ENCODE measurements at regions not wholly inside any gene's neighbourhood (a gene's known extent, or its start where the extent isn't known, plus 50 kb on each side); places are given as distances from the start of the nearest gene placed in this dataset.

DNA sequence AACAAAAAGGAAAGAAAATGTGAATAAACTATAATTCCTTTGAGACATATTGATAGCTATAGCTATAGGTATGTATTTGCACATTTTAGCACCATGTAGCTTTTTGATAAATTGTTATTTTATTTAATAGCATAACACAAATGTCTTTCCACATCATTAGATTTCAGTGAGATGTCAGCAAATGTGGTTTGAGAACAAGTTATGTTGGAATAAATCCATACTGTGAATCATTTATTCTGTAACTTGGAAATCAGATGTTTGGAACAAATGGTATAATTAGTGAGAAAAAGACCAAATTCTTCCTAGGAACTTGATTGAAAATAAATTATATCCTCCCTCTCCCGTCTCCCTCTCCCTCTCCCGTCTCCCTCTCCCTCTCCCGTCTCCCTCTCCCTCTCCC is 62.8 kb downstream of the NABP1 start:
- Histone ChIP-seq H3K18ac (ENCODE audit: insufficient read length, low read depth, low read length) (no peak overlapping the region), H3K23ac (ENCODE audit: insufficient read length, low read depth, low read length) (no peak overlapping the region), H2BK20ac (ENCODE audit: low read depth, low read length, poor library complexity, severe bottlenecking) (no peak overlapping the region), H2BK5ac (ENCODE audit: insufficient read length, low read length) (no peak overlapping the region), H2AK5ac (ENCODE audit: insufficient read length, low read length) (no peak overlapping the region), H4K5ac (ENCODE audit: insufficient read length, low read depth, low read length) (no peak overlapping the region), H3K23me2 (ENCODE audit: insufficient read length, low read depth, low read length, poor library complexity, severe bottlenecking) (no peaks in the 10 kb centered on the region), H3K27ac (ENCODE audit: insufficient read length, low read depth, low read length) (no peak overlapping the region), H3K9ac (ENCODE audit: extremely low read depth, insufficient read length, low read length) (no peak overlapping the region), H2AFZ (ENCODE audit: low read length) (no peak overlapping the region), H3K79me1 (ENCODE audit: insufficient read depth, low read depth, low read length, poor library complexity, severe bottlenecking) (no peaks in the 10 kb centered on the region), H3K4me2 (ENCODE audit: insufficient read depth, insufficient read length, low read length) (no peak overlapping the region), H2BK15ac (ENCODE audit: low read depth, low read length) (no peak overlapping the region), H3K9me3 (ENCODE audit: control insufficient read depth, low read depth, low read length) (no peaks in the 10 kb centered on the region), H3K14ac (ENCODE audit: insufficient read depth, low read length) (no peak overlapping the region), H3T11ph (ENCODE audit: low read length) (no peak overlapping the region), H4K20me1 (ENCODE audit: control insufficient read depth, insufficient read depth, insufficient read length) (no peaks in the 10 kb centered on the region), H3K4ac (ENCODE audit: low read depth, low read length) (no peak overlapping the region), H3K79me2 (ENCODE audit: insufficient read depth, low read length) (no peaks in the 10 kb centered on the region), H2BK120ac (ENCODE audit: low read depth, low read length, poor library complexity, severe bottlenecking) (no peak overlapping the region), H4K91ac (ENCODE audit: insufficient read length, low read depth, low read length) (no peak overlapping the region), H3K56ac (ENCODE audit: insufficient read length, low read depth, low read length) (no peak overlapping the region), H3K4me1 (ENCODE audit: insufficient read depth, low read length) (no peaks in the 10 kb centered on the region), H2BK12ac (ENCODE audit: insufficient read length, low read depth, low read length) (no peak overlapping the region), H4K8ac (replicated peaks; ENCODE audit: insufficient read length, low read depth, low read length) (no peak overlapping the region), H3K27me3 (ENCODE audit: insufficient read depth, low read length) (no peaks in the 10 kb centered on the region)
- no CpG with 5 or more reads among the region's 3 CpGs for WGBS (ENCODE audit: extremely low coverage, insufficient read length, low lambda C conversion rate)
- Mint-ChIP-seq H3K4me1 (peaks cover 3 to 7% of the 10 kb centered on the region in 2 experiments), H3K27me3 (ENCODE audit: low read depth) (no peaks in the 10 kb centered on the region), H3K9me3 (peaks cover 3 to 5% of the 10 kb centered on the region in 2 experiments), H3K27ac (no peak overlapping the region), H3K36me3 (ENCODE audit: insufficient read depth in 1 of 3, low read depth in 3 of 3) (peaks cover 2 to 5% (median 2%) of the 10 kb centered on the region in 3 experiments; a peak in 4 of 7 replicates), H3K4me3 (no peak overlapping the region)
- TF ChIP-seq, protein P1, sequence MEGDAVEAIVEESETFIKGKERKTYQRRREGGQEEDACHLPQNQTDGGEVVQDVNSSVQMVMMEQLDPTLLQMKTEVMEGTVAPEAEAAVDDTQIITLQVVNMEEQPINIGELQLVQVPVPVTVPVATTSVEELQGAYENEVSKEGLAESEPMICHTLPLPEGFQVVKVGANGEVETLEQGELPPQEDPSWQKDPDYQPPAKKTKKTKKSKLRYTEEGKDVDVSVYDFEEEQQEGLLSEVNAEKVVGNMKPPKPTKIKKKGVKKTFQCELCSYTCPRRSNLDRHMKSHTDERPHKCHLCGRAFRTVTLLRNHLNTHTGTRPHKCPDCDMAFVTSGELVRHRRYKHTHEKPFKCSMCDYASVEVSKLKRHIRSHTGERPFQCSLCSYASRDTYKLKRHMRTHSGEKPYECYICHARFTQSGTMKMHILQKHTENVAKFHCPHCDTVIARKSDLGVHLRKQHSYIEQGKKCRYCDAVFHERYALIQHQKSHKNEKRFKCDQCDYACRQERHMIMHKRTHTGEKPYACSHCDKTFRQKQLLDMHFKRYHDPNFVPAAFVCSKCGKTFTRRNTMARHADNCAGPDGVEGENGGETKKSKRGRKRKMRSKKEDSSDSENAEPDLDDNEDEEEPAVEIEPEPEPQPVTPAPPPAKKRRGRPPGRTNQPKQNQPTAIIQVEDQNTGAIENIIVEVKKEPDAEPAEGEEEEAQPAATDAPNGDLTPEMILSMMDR (conservative IDR thresholded peaks at IDR 0.05), result no peak
- DNase-seq, result no peak

All from H9 (cell line).